HEK293 (cell line): ENCODE measurements at regions not wholly inside any gene's neighbourhood (a gene's known extent, or its start where the extent isn't known, plus 50 kb on each side); places are given as distances from the start of the nearest gene placed in this dataset.

Experiments used
- CTCF ChIA-PET: fragments of 350-600 bp; formaldehyde crosslinking; extraction: SDS; loops from one replicate; lab custom pipeline; 2021; ENCODE audit warnings: antibody characterized with exemption; lab: Yijun Ruan, JAX
- POLR2A ChIA-PET: fragments of 300-600 bp; formaldehyde crosslinking; extraction: SDS; loops from one replicate; lab custom pipeline; 2020; ENCODE audit warnings: antibody characterized with exemption, inconsistent platforms; lab: Yijun Ruan, JAX
- H3K27ac ChIP-seq: fragments of 200-500 bp; sonication (Bioruptor generic); 2 replicates; pipeline ENCODE4 v1.5.1; 2014; ENCODE audit warnings: low read depth, low read length, control low read depth, inconsistent platforms; ENCODE audit errors: extremely low read depth
- H3K36me3 ChIP-seq, 2 experiments: fragments of 200-500 bp in 1 of 2; sonication (Bioruptor generic) in 1 of 2; 1 replicate in 1 of 2; 2 replicates in 1 of 2; pipeline ENCODE4 v1.5.1; 2014 to 2017; ENCODE audit warnings: inconsistent platforms in 2 of 2, low read length in 2 of 2; ENCODE audit not compliant: control insufficient read depth in 2 of 2, insufficient read depth in 1 of 2
- H3K4me1 ChIP-seq: fragments of 200-500 bp; sonication (Bioruptor generic); 2 replicates; pipeline ENCODE4 v1.5.1; 2014; ENCODE audit warnings: mild to moderate bottlenecking, low read length, inconsistent platforms; ENCODE audit not compliant: control insufficient read depth, insufficient read depth
- H3K4me3 ChIP-seq: 2 replicates; pipeline ENCODE4 v1.5.1; 2011; ENCODE audit warnings: low read depth, mild to moderate bottlenecking, control low read depth, low read length, moderate library complexity
- H3K9me3 ChIP-seq: fragments of 200-500 bp; sonication (Bioruptor generic); 2 replicates; pipeline ENCODE4 v1.5.1; 2014; ENCODE audit warnings: low read depth, low read length, inconsistent platforms; ENCODE audit not compliant: control insufficient read depth, insufficient read depth
- GLI2 ChIP-seq: fragments of 450-650 bp; formaldehyde crosslinking; IDR thresholded peaks from 2 replicates; pipeline ENCODE4; 2017; ENCODE audit warnings: missing biosample characterization, missing genetic modification characterization, low read depth, borderline replicate concordance
- KLF8 ChIP-seq: fragments of 450-650 bp; formaldehyde crosslinking; IDR thresholded peaks from 2 replicates; pipeline ENCODE4 v1.5.1; 2016; ENCODE audit warnings: missing biosample characterization, missing genetic modification characterization
- PATZ1 ChIP-seq: fragments of 450-650 bp; formaldehyde crosslinking; IDR thresholded peaks from 2 replicates; pipeline ENCODE4 v1.5.1; 2016; ENCODE audit warnings: missing biosample characterization, missing genetic modification characterization
- REST ChIP-seq: fragments of 450-650 bp; formaldehyde crosslinking; IDR thresholded peaks from 2 replicates; pipeline ENCODE4 v1.5.1; 2016; ENCODE audit warnings: missing biosample characterization, missing genetic modification characterization
- SP3 ChIP-seq: fragments of 450-650 bp; formaldehyde crosslinking; IDR thresholded peaks from 2 replicates; pipeline ENCODE4 v1.5.1; 2016; ENCODE audit warnings: missing biosample characterization, missing genetic modification characterization
- TRIM28 ChIP-seq: IDR thresholded peaks from 2 replicates; pipeline ENCODE4 v1.6.1; 2011; ENCODE audit warnings: low read length, control low read depth, borderline replicate concordance
- YY1 ChIP-seq: fragments of 450-650 bp; formaldehyde crosslinking; IDR thresholded peaks from 2 replicates; pipeline ENCODE4 v1.5.1; 2018; ENCODE audit warnings: missing biosample characterization, missing genetic modification characterization
- ZNF133 ChIP-seq: fragments of 450-650 bp; formaldehyde crosslinking; IDR thresholded peaks from 2 replicates; pipeline ENCODE4 v1.5.1; 2016; ENCODE audit warnings: missing biosample characterization, missing genetic modification characterization
- ZNF239 ChIP-seq: fragments of 450-650 bp; formaldehyde crosslinking; IDR thresholded peaks from 2 replicates; pipeline ENCODE4 v1.5.1; 2016; ENCODE audit warnings: missing biosample characterization, missing genetic modification characterization
- ZNF398 ChIP-seq: fragments of 450-650 bp; formaldehyde crosslinking; IDR thresholded peaks from 2 replicates; pipeline ENCODE4 v1.5.1; 2017; ENCODE audit warnings: missing biosample characterization, missing genetic modification characterization
- ZNF518A ChIP-seq: fragments of 450-650 bp; formaldehyde crosslinking; conservative IDR thresholded peaks from 2 replicates; pipeline ENCODE4 v1.5.1; 2016; ENCODE audit warnings: low read depth, missing biosample characterization, missing genetic modification characterization
- ZNF610 ChIP-seq: fragments of 450-650 bp; formaldehyde crosslinking; IDR thresholded peaks from 2 replicates; pipeline ENCODE4 v1.5.1; 2016; ENCODE audit warnings: missing biosample characterization, missing genetic modification characterization, borderline replicate concordance
- ZNF645 ChIP-seq: fragments of 450-650 bp; formaldehyde crosslinking; IDR thresholded peaks from 2 replicates; pipeline ENCODE4; 2016; ENCODE audit warnings: missing biosample characterization, missing genetic modification characterization
- ZNF776 ChIP-seq: fragments of 450-650 bp; formaldehyde crosslinking; IDR thresholded peaks from 2 replicates; pipeline ENCODE4 v1.5.0; 2017; ENCODE audit warnings: missing biosample characterization, missing genetic modification characterization, borderline replicate concordance

- no peak overlapping the region for H3K27ac ChIP-seq
- H3K4me3 ChIP-seq: no peak overlapping the region
- no peaks in the 10 kb centered on the region for H3K9me3 ChIP-seq
- CTCF ChIA-PET: no interaction called here
- peaks cover 0 to 77% of the 10 kb centered on the region in 2 experiments; a peak in 2 of 3 replicates for H3K36me3 ChIP-seq
- no peaks in the 10 kb centered on the region for H3K4me1 ChIP-seq
- TF ChIP-seq GLI2 (tag by site-specific recombination) (no peak), ZNF610 (no peak), ZNF645 (tag by site-specific recombination) (no peak), ZNF518A (tag by site-specific recombination) (no peak), KLF8 (tag by site-specific recombination) (no peak), TRIM28 (no peak), ZNF239 (tag by site-specific recombination) (no peak), YY1 (tag by site-specific recombination) (no peak), ZNF398 (tag by site-specific recombination) (no peak), ZNF133 (tag by site-specific recombination) (no peak), ZNF776 (tag by site-specific recombination) (no peak), REST (tag by site-specific recombination) (no peak), PATZ1 (tag by site-specific recombination) (no peak), SP3 (no peak)
- POLR2A ChIA-PET: no interaction called here
Measured at GRCh38 chr12:124477107-124477915, 90.1 kb downstream of the NCOR2 start.
